GM11168 (cell line): ENCODE measurements at regions not wholly inside any gene's neighbourhood (a gene's known extent, or its start where the extent isn't known, plus 50 kb on each side); places are given as distances from the start of the nearest gene placed in this dataset.

ENCODE experiments used
- in situ Hi-C: fragments of 300-500 bp; cut with MboI; formaldehyde crosslinking; loops from one replicate; pipeline ENCODE4 v1.12.0; 2022; ENCODE audit warnings: low sequenced_read_pairs; ENCODE audit not compliant: unreplicated experiment

- in situ Hi-C loops, result no loop called here
These were observed 383.3 kb downstream of the SHANK2 start for GRCh38 chr11:70869054-70869453.

DNA sequence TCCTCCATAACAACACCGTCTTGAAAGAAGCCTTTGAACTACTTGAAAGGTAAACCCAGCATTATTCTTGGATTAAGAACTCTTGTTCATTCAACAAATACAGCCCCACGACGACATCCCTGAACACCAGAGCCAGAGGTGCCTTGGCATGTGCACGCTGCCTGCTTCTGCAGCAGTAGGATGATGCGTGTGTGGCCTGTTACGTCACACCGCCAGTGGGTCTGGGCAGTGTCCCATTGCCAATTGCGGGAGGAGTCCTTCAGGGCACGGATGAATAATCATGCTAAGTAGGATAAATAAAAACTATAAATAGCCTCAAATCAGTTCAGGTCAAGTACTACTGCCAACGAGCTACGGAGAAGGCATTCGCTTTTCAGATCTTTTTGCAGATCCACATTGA lies 380.5 kb downstream of the SHANK2 start:
- in situ Hi-C loops, result no loop called here

- in situ Hi-C loops, result no loop called here
These were observed 380.1 kb downstream of the SHANK2 start for GRCh38 chr11:70872299-70872698.

DNA sequence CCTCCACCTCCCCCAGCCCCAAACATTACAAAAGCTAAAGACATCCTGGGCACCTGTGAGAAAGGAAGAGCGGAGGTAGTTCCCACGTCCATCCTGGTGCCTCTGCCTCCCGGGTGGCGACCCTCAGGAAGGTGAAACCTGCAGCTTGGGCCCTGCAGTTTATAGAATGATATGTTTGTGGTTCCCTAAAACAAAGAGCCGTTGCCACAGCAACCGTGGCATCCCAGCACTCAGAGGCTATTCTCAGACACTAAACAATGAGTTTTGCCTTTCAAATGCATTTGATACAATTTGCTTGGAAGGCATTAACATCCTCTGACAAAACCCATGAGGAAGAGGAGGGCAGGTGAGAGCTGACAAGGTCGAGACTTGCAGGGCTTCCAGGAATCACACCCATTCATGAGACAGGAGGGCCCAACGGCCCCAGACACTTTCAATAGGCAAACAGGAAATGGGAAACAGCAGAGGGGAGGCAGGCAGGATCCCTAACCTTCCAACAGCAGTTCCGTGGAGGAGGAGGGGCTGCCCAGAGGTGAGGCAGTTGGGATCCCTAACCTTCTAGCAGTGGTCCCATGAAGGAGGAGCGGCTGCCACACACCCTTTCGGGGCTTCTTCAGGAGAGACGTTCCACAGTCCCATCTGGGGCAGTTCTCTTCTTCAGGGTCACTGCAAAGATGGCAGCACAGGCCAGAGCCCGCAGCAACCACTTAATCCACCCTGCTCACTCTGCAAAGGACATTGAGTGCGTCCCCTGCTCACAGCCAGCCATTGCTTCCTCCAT lies 379.2 kb downstream of the SHANK2 start:
- in situ Hi-C loops, result no loop called here

DNA sequence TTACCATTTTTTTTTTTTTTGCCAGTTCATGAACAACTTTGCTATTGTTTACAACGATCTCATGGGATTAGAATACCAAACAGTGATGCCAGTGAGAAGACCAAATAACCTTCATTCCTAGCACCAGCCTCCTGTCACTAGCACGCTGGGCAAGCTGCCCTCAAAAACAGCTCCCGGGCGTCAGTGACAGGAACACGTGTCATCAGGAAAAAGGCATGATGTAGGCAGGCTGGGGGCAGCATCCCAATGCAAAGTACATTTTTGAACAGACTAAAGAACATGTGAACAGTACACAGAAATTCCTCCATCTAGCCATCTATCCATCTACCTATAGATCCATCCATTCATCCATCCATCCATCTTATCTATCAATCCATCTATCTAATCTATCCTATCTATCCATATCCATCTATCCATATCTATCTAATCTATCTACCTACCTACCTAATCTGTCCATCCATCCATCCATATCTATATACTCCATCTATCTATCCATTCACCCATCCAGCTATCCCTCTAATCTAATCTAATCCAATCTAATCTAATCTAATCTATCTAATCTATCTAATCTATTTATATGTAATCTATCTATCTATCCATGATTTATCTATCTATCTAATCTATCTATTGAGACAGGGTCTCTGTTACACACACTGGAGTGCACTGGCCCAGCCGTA lies 378.5 kb downstream of the SHANK2 start:
- in situ Hi-C loops, result no loop called here

DNA sequence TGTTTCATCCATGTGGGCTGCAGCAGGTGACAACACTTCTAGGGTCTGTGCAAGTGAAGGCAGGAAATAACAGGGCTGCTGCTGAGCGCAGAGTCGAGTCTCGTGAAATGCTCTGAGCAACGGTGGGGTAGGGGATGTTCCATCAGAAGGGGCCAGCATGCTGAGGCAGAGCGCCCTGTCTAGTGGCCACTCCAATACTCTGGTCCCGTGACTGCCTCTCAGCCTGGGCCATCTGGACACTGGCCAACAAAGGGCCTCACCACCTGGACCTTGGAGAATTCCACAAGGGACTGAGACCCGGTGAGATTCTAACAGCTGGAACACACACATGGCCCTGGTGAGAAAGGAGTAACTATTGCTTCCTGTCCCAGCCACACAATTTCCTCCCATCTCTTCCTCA lies 375.7 kb downstream of the SHANK2 start:
- in situ Hi-C loops, result no loop called here

DNA sequence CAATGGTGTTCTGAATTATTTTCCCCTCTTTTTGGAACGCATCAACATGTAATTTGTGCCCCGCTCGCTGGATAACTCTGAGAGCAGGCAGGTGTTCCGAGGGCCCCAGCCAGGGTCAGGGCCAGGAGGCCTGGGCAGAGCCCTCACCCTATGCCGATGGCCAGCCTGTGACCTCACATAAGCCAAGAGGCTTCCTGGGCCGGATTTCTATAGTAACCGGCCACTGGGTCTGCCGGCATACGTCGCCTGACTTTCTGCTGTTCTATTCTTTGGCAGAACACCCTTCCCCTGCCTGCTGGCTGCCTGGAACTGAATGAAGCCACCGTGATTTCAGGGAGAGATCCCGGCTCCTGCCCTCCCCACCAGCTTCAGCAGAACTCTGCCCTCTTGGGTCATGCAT lies 375.2 kb downstream of the SHANK2 start:
- in situ Hi-C loops, result no loop called here

DNA sequence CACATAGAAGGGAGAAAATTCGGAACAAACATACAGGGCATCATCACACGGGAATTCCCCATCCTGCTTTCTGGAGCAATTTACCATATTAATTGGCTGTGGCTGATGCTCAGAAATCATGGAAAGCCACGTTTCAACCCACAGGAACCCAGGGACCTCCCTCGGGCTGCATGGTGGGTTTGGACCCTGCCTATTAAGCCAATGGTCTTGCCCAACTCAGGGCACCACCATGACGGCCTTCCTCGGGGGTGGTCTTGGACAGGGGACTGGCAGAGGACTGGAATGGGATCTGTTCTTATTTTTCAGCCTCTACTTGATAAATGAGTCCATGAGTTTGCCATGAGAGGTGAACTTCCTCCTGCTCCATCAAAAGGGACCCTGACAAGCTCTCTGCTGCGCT lies 374.0 kb downstream of the SHANK2 start:
- in situ Hi-C loops, result no loop called here

GRCh38 chr11:70879601-70880285 lies 372.6 kb downstream of the SHANK2 start:
- in situ Hi-C loops, result no loop called here

DNA sequence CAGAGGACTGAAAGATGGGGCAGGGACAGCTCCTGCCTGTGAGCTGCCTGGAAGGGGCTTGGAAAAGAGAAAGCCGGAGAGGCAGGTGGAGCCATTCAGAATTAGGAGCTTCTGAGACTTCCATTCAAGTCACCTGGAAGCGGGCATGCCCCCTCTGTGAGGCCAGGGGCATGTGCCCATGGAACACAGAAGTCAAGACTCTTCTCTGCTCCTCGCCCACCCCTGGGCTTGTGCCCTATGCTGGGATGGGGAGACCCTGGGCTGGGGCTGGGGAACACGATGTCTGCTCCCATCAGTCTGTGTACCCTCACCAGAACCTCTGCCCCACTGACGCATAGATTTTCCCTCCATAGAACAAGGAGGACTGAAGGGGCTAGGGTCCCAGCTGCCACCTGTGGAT lies 372.0 kb downstream of the SHANK2 start:
- in situ Hi-C loops, result no loop called here

- in situ Hi-C loops, result no loop called here
These were observed 370.2 kb downstream of the SHANK2 start for GRCh38 chr11:70881948-70882715.

- in situ Hi-C loops, result no loop called here
These were observed 369.7 kb downstream of the SHANK2 start for GRCh38 chr11:70882716-70883085.

DNA sequence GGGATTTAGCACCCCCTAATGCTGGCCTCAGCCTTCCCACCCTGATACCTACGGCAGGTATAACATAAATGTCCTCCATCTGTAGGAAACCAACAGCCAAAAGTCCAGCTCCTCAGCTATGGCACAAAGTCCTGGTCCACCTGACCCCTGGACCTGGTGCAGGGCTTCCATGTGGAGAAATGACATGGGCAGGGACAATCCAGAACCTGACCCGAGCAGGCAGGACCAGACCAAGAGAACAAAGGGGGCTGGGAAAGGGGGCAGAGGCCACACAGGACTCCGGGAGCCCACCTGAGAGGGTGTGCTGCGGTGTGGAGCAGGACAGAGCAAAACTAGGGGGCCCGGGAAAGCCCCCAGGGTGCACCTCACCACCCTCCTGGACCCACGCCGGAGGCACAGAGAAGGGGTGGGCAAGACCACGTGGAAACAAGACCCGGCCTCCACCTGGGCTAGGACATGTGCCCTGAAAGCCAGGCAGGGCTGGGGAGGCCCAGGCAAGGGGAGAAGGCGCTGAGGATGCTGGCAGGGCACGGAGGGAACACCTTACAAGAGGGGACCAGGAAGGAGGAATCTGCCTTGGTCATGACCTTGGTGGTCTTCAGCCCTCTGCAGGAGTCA lies 368.9 kb downstream of the SHANK2 start:
- in situ Hi-C loops, result no loop called here

DNA sequence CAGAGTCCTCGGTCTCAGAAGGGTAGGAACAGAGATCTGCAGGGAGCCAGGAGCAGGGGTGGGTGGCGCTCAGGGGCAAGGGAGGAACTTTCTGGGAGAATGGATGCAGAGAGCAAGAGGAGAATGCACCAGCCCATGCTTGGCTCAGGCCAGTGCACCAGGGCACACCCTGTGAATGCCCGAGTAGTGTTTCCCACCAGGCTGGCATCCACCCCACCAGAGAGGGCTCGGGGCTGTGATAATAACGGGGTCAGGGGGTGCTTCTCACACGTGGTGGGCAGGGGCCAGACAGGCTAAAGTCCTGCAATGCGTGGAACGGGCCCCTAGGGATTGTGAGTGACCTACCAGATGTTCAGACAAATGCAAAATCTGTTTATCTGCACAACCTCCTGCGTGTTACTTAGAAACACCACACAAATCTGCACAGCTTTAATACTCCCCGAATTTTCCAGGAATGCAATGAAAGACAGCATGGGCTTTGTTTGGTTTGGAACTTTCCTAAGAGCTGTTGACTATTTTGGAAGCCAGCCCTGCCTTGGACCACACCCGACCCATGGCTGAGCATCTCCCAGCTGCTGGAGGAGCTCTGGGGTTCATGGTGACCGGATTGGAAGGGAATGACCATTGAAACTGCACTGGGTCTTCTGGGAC lies 368.3 kb downstream of the SHANK2 start:
- in situ Hi-C loops, result no loop called here

GRCh38 chr11:70885281-70886231 lies 366.8 kb downstream of the SHANK2 start:
- in situ Hi-C loops, result no loop called here

DNA sequence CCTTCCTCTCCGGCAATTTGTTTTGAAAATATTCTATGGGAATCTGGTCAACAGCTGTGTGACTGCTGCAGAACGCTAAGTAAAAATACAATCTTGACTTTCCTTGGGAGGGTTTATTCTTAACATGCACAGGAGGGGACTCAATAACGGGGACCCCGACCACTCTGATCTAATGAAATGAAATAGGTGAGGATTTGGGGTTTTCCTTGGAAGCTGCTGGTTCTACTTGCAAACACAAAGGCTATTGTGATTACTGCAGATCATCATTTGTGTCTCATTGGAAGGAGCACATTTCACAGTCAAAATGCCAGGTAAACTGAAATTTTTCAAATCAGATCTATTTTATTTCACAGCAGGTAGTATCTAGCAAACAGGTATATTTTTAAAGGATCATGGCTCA lies 366.1 kb downstream of the SHANK2 start:
- in situ Hi-C loops, result no loop called here

GRCh38 chr11:70886676-70887541 lies 365.5 kb downstream of the SHANK2 start:
- in situ Hi-C loops, result no loop called here

DNA sequence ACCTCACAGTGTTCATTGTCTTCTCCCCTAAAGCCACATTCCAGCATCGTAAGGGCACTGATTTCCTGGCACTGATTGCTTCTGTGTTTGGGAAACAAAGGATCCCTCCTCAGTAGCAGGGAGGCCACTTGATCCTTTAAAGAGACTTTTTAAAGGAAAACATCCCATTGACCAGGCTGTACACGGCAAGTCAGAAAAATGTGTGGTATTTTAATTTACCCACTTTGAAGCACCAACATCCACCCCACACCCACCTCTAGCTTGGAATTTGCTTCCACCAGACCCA lies 364.9 kb downstream of the SHANK2 start:
- in situ Hi-C loops, result no loop called here
